Endothelial cell of umbilical vein (primary cell): ENCODE measurements at regions not wholly inside any gene's neighbourhood (a gene's known extent, or its start where the extent isn't known, plus 50 kb on each side); places are given as distances from the start of the nearest gene placed in this dataset.

ENCODE experiments used
- CTCF ChIP-seq, 2 donors: IDR thresholded peaks; 1 replicate in 1 of 2; 2 replicates in 1 of 2; pipeline ENCODE4 v1.5.1; 2011; ENCODE audit warnings: low read length in 2 of 2, mild to moderate bottlenecking in 2 of 2, moderate library complexity in 2 of 2, control low read depth in 1 of 2, inconsistent platforms in 1 of 2, low read depth in 1 of 2; ENCODE audit not compliant: insufficient read depth in 1 of 2; ENCODE audit errors: extremely low read depth in 1 of 2
- EZH2 ChIP-seq: IDR thresholded peaks from 2 replicates; pipeline ENCODE4 v1.6.1; 2012; ENCODE audit warnings: borderline replicate concordance, low read depth, mild to moderate bottlenecking, moderate library complexity, low read length, inconsistent platforms; ENCODE audit not compliant: severe bottlenecking
- FOS ChIP-seq: IDR thresholded peaks from 2 replicates; pipeline ENCODE4 v1.6.1; 2011; ENCODE audit warnings: mild to moderate bottlenecking, low read length, moderate library complexity, borderline replicate concordance; ENCODE audit not compliant: insufficient read depth
- GATA2 ChIP-seq: IDR thresholded peaks from 2 replicates; pipeline ENCODE4 v1.7.0; 2011; ENCODE audit warnings: low read depth, mild to moderate bottlenecking, moderate library complexity, mixed read lengths, low read length; ENCODE audit not compliant: insufficient read length, insufficient read depth
- JUN ChIP-seq: IDR thresholded peaks from 2 replicates; pipeline ENCODE4 v1.6.1; 2011; ENCODE audit warnings: borderline replicate concordance, low read depth; ENCODE audit not compliant: insufficient read length, insufficient read depth
- MYC ChIP-seq: IDR thresholded peaks from one replicate; pipeline ENCODE4 v1.6.1; 2011; ENCODE audit warnings: mild to moderate bottlenecking, low read depth, low read length
- POLR2A ChIP-seq: IDR thresholded peaks from 2 replicates; pipeline ENCODE4 v1.6.1; 2012; ENCODE audit warnings: low read depth, mild to moderate bottlenecking, control low read depth, low read length
- POLR2AphosphoS5 ChIP-seq: IDR thresholded peaks from 2 replicates; pipeline ENCODE4 v1.6.1; 2012; ENCODE audit warnings: low read depth, mild to moderate bottlenecking, control low read depth, low read length, moderate library complexity; ENCODE audit not compliant: insufficient read depth
- TF ChIP-seq, protein P1 (sequence below): IDR thresholded peaks from 2 replicates; pipeline ENCODE4 v1.6.1; 2011; ENCODE audit not compliant: insufficient read depth, insufficient read length

DNA sequence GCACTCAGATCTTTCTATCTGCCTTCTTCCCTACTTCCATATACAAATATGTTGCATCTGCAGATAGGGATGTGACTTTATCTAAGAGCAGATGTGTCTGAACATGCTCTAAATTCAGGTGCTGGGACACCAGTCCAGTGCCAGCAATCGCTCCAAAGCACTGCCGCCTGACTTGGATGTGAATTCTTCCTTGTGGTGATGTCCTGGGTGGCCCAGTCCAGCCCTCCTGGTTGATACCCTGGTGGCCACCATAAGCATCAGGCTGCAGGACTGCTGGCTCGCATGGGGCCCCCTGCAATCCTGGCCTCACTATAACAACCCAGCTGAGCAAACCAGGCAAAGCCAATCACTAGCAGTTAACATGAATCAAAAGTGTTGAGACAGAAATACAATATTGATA is 149.2 kb upstream of the PDE1C start:
- TF ChIP-seq CTCF (IDR thresholded peaks at IDR 0.05; ENCODE audit: extremely low read depth in 1 of 2, insufficient read depth in 1 of 2, low read depth in 1 of 2, low read length in 2 of 2) (no peak), POLR2A (no peak), MYC (no peak), POLR2AphosphoS5 (no peak), EZH2 (no peak), FOS (no peak), JUN (no peak), GATA2 (no peak)
- TF ChIP-seq, protein P1, sequence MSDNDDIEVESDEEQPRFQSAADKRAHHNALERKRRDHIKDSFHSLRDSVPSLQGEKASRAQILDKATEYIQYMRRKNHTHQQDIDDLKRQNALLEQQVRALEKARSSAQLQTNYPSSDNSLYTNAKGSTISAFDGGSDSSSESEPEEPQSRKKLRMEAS: no peak
